Neural progenitor cell (in vitro differentiated cells): ENCODE measurements at regions not wholly inside any gene's neighbourhood (a gene's known extent, or its start where the extent isn't known, plus 50 kb on each side); places are given as distances from the start of the nearest gene placed in this dataset.

Experiments used
- EZH2phosphoT487 ChIP-seq: fragments of 200-600 bp; sonication (generic); IDR thresholded peaks from 2 replicates; pipeline ENCODE4 v1.6.1; 2017; ENCODE audit warnings: antibody characterized with exemption
- TF ChIP-seq, protein P1 (sequence below): fragments of 200-600 bp; sonication (generic); IDR thresholded peaks from 2 replicates; pipeline ENCODE4 v1.5.1; 2017; ENCODE audit warnings: antibody characterized with exemption, mild to moderate bottlenecking

DNA sequence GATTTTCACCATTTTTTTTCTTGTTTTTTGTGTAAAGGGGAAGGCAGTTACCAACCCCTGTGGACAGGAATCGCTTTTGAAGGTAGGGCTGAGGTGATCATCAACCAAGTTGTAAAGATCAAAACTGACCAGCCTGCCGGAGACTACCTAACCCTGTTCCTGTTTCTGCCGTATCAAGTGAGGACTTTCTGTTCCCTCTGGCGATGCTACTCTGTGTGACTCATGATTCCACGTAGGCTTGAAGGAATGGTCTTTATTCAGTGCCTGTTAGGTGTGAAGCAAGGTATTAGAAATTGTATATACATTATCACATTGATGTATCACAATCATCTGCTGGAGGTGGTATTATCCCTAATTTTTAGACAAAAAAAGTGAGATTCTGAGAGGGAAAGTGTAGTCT lies 161.3 kb downstream of the SOX4 start:
- TF ChIP-seq, protein P1, sequence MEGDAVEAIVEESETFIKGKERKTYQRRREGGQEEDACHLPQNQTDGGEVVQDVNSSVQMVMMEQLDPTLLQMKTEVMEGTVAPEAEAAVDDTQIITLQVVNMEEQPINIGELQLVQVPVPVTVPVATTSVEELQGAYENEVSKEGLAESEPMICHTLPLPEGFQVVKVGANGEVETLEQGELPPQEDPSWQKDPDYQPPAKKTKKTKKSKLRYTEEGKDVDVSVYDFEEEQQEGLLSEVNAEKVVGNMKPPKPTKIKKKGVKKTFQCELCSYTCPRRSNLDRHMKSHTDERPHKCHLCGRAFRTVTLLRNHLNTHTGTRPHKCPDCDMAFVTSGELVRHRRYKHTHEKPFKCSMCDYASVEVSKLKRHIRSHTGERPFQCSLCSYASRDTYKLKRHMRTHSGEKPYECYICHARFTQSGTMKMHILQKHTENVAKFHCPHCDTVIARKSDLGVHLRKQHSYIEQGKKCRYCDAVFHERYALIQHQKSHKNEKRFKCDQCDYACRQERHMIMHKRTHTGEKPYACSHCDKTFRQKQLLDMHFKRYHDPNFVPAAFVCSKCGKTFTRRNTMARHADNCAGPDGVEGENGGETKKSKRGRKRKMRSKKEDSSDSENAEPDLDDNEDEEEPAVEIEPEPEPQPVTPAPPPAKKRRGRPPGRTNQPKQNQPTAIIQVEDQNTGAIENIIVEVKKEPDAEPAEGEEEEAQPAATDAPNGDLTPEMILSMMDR: no peak
- no peak for TF ChIP-seq EZH2phosphoT487
